ENCODE measurements at regions not wholly inside any gene's neighbourhood (a gene's known extent, or its start where the extent isn't known, plus 50 kb on each side); places are given as distances from the start of the nearest gene placed in this dataset.

- TF ChIP-seq, protein P1, sequence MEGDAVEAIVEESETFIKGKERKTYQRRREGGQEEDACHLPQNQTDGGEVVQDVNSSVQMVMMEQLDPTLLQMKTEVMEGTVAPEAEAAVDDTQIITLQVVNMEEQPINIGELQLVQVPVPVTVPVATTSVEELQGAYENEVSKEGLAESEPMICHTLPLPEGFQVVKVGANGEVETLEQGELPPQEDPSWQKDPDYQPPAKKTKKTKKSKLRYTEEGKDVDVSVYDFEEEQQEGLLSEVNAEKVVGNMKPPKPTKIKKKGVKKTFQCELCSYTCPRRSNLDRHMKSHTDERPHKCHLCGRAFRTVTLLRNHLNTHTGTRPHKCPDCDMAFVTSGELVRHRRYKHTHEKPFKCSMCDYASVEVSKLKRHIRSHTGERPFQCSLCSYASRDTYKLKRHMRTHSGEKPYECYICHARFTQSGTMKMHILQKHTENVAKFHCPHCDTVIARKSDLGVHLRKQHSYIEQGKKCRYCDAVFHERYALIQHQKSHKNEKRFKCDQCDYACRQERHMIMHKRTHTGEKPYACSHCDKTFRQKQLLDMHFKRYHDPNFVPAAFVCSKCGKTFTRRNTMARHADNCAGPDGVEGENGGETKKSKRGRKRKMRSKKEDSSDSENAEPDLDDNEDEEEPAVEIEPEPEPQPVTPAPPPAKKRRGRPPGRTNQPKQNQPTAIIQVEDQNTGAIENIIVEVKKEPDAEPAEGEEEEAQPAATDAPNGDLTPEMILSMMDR (IDR thresholded peaks at IDR 0.05), result no peak
- TF ChIP-seq POLR2A (IDR thresholded peaks at IDR 0.05), result no peak
Observed at GRCh38 chr4:170675568-170676262, 586.0 kb upstream of the AADAT start.

Measured in body of pancreas (tissue), 4 donors.